Liver (tissue), 8 donors: ENCODE measurements at regions not wholly inside any gene's neighbourhood (a gene's known extent, or its start where the extent isn't known, plus 50 kb on each side); places are given as distances from the start of the nearest gene placed in this dataset.

Experiments
- DNase-seq: peaks from one replicate; pipeline ENCODE4 v3.0.0-alpha.2; 2017; ENCODE audit warnings: low spot score
- H3K27ac ChIP-seq, 2 donors: one replicate each; pipeline ENCODE4 v1.7.0; 2013; ENCODE audit warnings: inconsistent platforms in 2 of 2, low read length in 2 of 2, control low read depth in 1 of 2, low read depth in 1 of 2, mild to moderate bottlenecking in 1 of 2
- H3K27me3 ChIP-seq, 4 donors: one replicate each; pipeline versions ENCODE4 v1.6.1 to v1.7.0; 2013; ENCODE audit warnings: low read length in 3 of 4, inconsistent platforms in 1 of 4, mild to moderate bottlenecking in 1 of 4, moderate library complexity in 1 of 4; ENCODE audit not compliant: control insufficient read depth in 4 of 4, insufficient read depth in 4 of 4
- H3K36me3 ChIP-seq, 4 donors: one replicate each; pipeline versions ENCODE4 v1.6.1 to v1.7.0; 2013; ENCODE audit warnings: low read length in 3 of 4, mild to moderate bottlenecking in 3 of 4, low read depth in 1 of 4, moderate library complexity in 1 of 4; ENCODE audit not compliant: control insufficient read depth in 4 of 4, insufficient read depth in 3 of 4
- H3K4me1 ChIP-seq, 4 donors: one replicate each; pipeline versions ENCODE4 v1.6.1 to v1.7.0; 2013; ENCODE audit warnings: low read length in 3 of 4, mild to moderate bottlenecking in 3 of 4, moderate library complexity in 1 of 4; ENCODE audit not compliant: control insufficient read depth in 4 of 4, insufficient read depth in 4 of 4
- H3K4me3 ChIP-seq, 3 donors: one replicate each; pipeline versions ENCODE4 v1.6.1 to v1.7.0; 2013; ENCODE audit warnings: low read length in 3 of 3, control low read depth in 1 of 3, low read depth in 1 of 3, mild to moderate bottlenecking in 1 of 3
- H3K9ac ChIP-seq, 2 donors: one replicate each; pipeline ENCODE4 v1.7.0; 2013; ENCODE audit warnings: low read length in 2 of 2, mild to moderate bottlenecking in 2 of 2, moderate library complexity in 2 of 2, control low read depth in 1 of 2, low read depth in 1 of 2
- H3K9me3 ChIP-seq, 4 donors: one replicate each; pipeline versions ENCODE4 v1.6.1 to v1.7.0; 2013; ENCODE audit warnings: low read length in 3 of 4; ENCODE audit not compliant: control insufficient read depth in 4 of 4
- CTCF ChIP-seq: fragments of 150-350 bp; IDR thresholded peaks from 2 replicates; pipeline ENCODE4 v1.5.1; 2017; ENCODE audit warnings: improper control_type of control experiment, low read depth, low read length; ENCODE audit not compliant: missing input control
- EGR1 ChIP-seq, 2 donors: IDR thresholded peaks; 2 replicates each; pipeline ENCODE4 v1.6.1; 2016 to 2018; ENCODE audit warnings: antibody characterized with exemption in 2 of 2, low read depth in 2 of 2
- FOXA1 ChIP-seq: IDR thresholded peaks from 2 replicates; pipeline ENCODE4 v1.6.1; 2016; ENCODE audit warnings: antibody characterized with exemption
- FOXA2 ChIP-seq: IDR thresholded peaks from 2 replicates; pipeline ENCODE4 v1.6.1; 2016; ENCODE audit warnings: antibody characterized with exemption
- GABPA ChIP-seq, 2 donors: IDR thresholded peaks in 1 of 2; conservative IDR thresholded peaks in 1 of 2; 2 replicates each; pipeline ENCODE4 v1.6.1; 2016; ENCODE audit warnings: antibody characterized with exemption in 2 of 2, mild to moderate bottlenecking in 1 of 2, moderate library complexity in 1 of 2
- HNF4A ChIP-seq, 2 donors: conservative IDR thresholded peaks; 2 replicates each; pipeline ENCODE4 v1.6.1; 2016; ENCODE audit warnings: antibody characterized with exemption in 2 of 2, mild to moderate bottlenecking in 2 of 2
- HNF4G ChIP-seq: IDR thresholded peaks from 2 replicates; pipeline ENCODE4 v1.6.1; 2016; ENCODE audit warnings: antibody characterized with exemption
- JUND ChIP-seq, 2 donors: IDR thresholded peaks; 2 replicates each; pipeline ENCODE4 v1.6.1; 2016; ENCODE audit warnings: antibody characterized with exemption in 2 of 2
- NR2F2 ChIP-seq: IDR thresholded peaks from 2 replicates; pipeline ENCODE4 v1.6.1; 2016; ENCODE audit warnings: antibody characterized with exemption
- RAD21 ChIP-seq, 2 donors: IDR thresholded peaks; 2 replicates each; pipeline ENCODE4 v1.6.1; 2016; ENCODE audit warnings: antibody characterized with exemption in 2 of 2, mild to moderate bottlenecking in 2 of 2
- REST ChIP-seq: IDR thresholded peaks from 2 replicates; pipeline ENCODE4 v1.6.1; 2016; ENCODE audit warnings: antibody characterized with exemption, mild to moderate bottlenecking
- RXRA ChIP-seq, 2 donors: IDR thresholded peaks; 2 replicates each; pipeline ENCODE4 v1.6.1; 2017 to 2018; ENCODE audit warnings: antibody characterized with exemption in 2 of 2, mild to moderate bottlenecking in 1 of 2
- SP1 ChIP-seq: IDR thresholded peaks from 2 replicates; pipeline ENCODE4 v1.6.1; 2018; ENCODE audit warnings: antibody characterized with exemption, mild to moderate bottlenecking
- TAF1 ChIP-seq: conservative IDR thresholded peaks from 2 replicates; pipeline ENCODE4 v1.6.1; 2016; ENCODE audit warnings: antibody characterized with exemption, mild to moderate bottlenecking
- YY1 ChIP-seq: IDR thresholded peaks from 2 replicates; pipeline ENCODE4 v1.6.1; 2016; ENCODE audit warnings: antibody characterized with exemption, mild to moderate bottlenecking
- WGBS: extraction: QIAGEN DNeasy Blood & Tissue Kit; methylation state at CpG from one replicate; pipeline ENCODE4 v1.1.7; 2013; 5-methylcytosine and 5-hydroxymethylcytosine counted together
- TF ChIP-seq, protein P1 (sequence below): IDR thresholded peaks from 2 replicates; pipeline ENCODE4 v1.6.1; 2016; ENCODE audit warnings: antibody characterized with exemption
- TF ChIP-seq, protein P2 (sequence below): IDR thresholded peaks from 2 replicates; pipeline ENCODE4 v1.6.1; 2016; ENCODE audit warnings: antibody characterized with exemption
- TF ChIP-seq, protein P3 (sequence below): IDR thresholded peaks from 2 replicates; pipeline ENCODE4 v1.6.1; 2016; ENCODE audit warnings: antibody characterized with exemption
- donor health status: healthy.
- donor health status: healthy.
- donor health status: healthy.
- donor health status: healthy.
- donor health status: healthy.

- TF ChIP-seq REST (no peak), EGR1 (IDR thresholded peaks at IDR 0.05; ENCODE audit: low read depth in 2 of 2) (no peak), RXRA (IDR thresholded peaks at IDR 0.05) (no peak)
Measured at GRCh38 chr6:95095855-95096254, 481.5 kb upstream of the MANEA start (continued).

- 85% methylated on average over 1 of the region's 1 CpG for WGBS
- no peak overlapping the region for H3K27ac ChIP-seq
- H3K9ac ChIP-seq = no peak overlapping the region
- H3K9me3 ChIP-seq = no peaks in the 10 kb centered on the region
- H3K4me3 ChIP-seq = no peak overlapping the region
- no peak for TF ChIP-seq TAF1
- no peak for TF ChIP-seq GABPA (IDR thresholded peaks at IDR 0.05 in 1 of 2, conservative IDR thresholded peaks at IDR 0.05 in 1 of 2)
- no peak for TF ChIP-seq FOXA1
- no peak for TF ChIP-seq HNF4G
- TF ChIP-seq CTCF = no peak
- TF ChIP-seq HNF4A (conservative IDR thresholded peaks at IDR 0.05) = no peak
- no peak for TF ChIP-seq YY1
- TF ChIP-seq, protein P1, sequence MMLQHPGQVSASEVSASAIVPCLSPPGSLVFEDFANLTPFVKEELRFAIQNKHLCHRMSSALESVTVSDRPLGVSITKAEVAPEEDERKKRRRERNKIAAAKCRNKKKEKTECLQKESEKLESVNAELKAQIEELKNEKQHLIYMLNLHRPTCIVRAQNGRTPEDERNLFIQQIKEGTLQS = no peak
- no peak for TF ChIP-seq JUND (IDR thresholded peaks at IDR 0.05)
- no peak for TF ChIP-seq NR2F2
- TF ChIP-seq, protein P2, sequence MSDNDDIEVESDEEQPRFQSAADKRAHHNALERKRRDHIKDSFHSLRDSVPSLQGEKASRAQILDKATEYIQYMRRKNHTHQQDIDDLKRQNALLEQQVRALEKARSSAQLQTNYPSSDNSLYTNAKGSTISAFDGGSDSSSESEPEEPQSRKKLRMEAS = no peak
- no peak for TF ChIP-seq SP1
- TF ChIP-seq REST = no peak
- TF ChIP-seq FOXA2 = no peak
- no peak for TF ChIP-seq EGR1 (IDR thresholded peaks at IDR 0.05; ENCODE audit: low read depth in 2 of 2)
- TF ChIP-seq, protein P3, sequence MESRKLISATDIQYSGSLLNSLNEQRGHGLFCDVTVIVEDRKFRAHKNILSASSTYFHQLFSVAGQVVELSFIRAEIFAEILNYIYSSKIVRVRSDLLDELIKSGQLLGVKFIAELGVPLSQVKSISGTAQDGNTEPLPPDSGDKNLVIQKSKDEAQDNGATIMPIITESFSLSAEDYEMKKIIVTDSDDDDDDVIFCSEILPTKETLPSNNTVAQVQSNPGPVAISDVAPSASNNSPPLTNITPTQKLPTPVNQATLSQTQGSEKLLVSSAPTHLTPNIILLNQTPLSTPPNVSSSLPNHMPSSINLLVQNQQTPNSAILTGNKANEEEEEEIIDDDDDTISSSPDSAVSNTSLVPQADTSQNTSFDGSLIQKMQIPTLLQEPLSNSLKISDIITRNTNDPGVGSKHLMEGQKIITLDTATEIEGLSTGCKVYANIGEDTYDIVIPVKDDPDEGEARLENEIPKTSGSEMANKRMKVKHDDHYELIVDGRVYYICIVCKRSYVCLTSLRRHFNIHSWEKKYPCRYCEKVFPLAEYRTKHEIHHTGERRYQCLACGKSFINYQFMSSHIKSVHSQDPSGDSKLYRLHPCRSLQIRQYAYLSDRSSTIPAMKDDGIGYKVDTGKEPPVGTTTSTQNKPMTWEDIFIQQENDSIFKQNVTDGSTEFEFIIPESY = no peak
- TF ChIP-seq RXRA (IDR thresholded peaks at IDR 0.05) = no peak
- TF ChIP-seq RAD21 (IDR thresholded peaks at IDR 0.05) = no peak
- H3K36me3 ChIP-seq = no peaks in the 10 kb centered on the region
- no peak for DNase-seq
- no peaks in the 10 kb centered on the region for H3K27me3 ChIP-seq
- H3K4me1 ChIP-seq = peaks cover 0 to 10% (median 6%) of the 10 kb centered on the region in 4 donors
Measured at GRCh38 chr6:95099410-95099809, 477.9 kb upstream of the MANEA start.
